GM21619 (cell line): ENCODE measurements at regions not wholly inside any gene's neighbourhood (a gene's known extent, or its start where the extent isn't known, plus 50 kb on each side); places are given as distances from the start of the nearest gene placed in this dataset.

Experiments used
- ATAC-seq: cut with Tn5 transposase; IDR thresholded peaks from one replicate; pipeline ENCODE4 v1.9.1; 2021; ENCODE audit not compliant: unreplicated experiment

DNA sequence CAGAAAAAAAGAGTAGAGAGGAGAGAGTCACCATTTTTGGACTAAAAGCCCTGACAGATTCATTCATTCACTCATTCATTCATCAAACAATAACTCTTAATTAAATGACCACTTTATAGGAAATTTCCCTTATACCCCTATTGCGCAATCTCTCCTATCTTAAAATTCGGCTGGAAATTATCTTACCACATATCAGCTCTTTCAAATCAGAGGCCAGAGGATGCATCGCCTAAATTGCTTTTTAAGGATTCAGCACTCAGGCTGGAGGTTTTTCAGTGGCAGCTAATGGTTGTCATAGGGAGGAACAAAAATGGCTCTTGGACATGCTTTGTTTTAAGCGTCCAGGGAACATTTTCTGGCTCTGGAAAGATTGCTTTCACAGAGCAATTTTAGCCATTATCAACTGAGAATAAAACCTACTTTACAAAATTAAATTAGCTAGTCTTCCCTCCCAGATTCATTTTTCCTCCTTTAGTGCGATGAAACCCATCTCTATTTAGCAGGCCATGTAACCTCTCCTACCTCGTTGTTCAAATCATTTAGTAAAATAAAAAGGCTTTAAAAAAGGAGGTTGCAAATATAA, 115.2 kb downstream of the OLFM4 start:
- ATAC-seq: no peak

DNA sequence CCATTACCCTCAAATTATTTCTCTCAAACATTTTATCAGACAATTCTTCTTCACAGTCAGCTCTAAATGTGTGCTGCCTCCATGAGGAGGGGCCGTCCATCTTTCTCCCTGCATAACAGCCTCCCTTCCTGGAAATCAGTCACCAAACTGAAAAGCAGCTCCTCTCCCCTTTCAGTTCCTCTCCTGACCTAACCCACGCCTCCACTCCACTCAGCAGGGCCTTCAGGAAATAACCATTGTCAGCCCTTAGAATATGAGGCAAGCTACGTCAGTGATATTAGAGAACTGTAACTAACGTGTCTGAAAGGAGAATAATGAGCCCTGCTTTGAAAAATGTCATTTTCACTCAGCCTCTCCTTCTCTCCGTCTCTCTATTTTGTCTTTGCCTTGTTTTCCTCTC, 116.2 kb downstream of the OLFM4 start:
- no peak for ATAC-seq

DNA sequence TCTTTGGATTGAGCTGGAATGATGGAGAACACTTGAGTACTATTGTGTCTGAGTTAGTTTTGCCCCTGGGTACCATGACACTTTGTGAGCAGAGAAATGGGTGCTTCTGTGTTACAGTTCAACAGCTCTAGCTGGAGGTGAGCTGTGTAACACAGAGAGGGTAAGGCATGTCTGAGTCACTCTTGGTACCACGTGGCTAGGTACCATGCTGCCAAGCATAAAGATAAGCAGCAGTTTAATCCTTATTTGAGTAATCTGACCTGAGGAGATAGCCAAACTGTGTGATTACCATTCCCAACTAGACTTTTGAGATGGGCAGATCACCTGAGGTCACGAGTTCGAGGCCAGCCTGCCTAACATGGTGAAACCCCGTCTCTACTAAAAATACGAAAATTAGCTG, 122.0 kb downstream of the OLFM4 start:
- ATAC-seq: no peak

DNA sequence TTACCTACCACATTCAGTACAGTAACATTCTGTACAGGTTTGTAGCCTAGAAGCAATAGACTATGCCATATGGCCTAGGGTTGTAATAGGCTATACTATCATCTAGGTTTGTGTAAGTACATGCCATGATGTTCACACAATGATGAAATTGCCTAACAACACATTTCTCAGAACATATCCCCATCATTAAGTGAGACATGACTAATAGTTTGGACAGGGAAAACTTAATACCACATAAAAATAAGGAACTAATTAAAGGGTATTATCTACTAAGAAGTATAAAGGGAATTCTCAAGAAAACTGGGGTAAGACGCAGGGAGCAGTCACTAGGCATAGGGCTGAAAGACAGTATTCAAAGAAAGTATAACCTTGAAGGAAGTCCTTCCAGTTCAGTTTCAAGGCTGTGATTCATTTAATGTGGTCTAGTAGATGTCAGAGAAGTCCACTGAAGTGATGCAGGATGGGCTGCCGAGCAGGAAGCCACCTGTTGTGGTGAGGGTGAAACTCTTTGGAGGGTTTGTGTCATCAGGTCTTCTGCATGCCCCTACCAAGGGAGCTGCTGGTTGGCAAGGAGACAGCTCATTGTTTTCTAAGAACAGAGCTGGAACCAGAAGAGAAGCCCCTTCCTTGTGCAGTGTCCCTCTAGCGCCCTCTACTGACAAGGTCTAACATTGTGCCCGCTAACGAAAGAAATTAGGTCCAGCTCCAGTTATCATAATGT, 122.9 kb downstream of the OLFM4 start:
- peak; percentile 99 for ATAC-seq

DNA sequence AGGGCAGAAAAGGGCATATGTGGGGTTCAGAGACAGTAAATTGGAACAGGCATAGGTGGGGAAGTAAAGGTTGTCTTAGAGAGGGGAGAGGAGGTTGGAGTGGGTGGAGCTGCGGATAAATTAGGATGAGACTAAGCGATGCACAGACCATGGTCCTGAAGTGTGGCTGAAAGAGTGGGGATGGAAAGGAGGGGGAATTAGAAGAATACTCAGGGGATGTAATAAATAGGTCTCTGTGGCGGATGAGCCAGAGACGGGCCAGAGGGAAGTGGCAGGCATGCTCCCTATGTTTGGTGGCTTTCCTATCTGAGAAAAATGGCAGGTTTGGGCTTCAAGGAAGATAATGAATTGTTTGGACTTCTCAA, 123.4 kb downstream of the OLFM4 start:
- no peak for ATAC-seq

DNA sequence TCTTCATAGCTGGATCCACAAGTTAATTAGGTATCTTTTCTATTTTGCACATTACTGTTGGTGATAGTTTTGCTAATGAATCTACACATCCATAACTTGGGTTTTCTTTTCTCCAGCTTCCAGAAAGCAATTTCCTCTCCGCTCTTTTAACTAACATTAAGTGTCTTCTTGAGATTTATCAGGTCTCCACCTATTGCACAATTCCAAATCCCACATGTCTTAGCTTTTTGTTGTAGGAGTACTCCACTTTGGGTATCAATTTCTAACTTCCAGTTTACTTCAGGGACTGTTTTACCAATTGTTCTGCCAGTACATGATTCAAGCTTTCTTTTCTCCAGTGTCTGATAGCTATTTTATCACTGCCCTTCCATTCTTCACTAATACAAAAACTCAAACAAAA, 129.6 kb downstream of the OLFM4 start:
- no peak for ATAC-seq

DNA sequence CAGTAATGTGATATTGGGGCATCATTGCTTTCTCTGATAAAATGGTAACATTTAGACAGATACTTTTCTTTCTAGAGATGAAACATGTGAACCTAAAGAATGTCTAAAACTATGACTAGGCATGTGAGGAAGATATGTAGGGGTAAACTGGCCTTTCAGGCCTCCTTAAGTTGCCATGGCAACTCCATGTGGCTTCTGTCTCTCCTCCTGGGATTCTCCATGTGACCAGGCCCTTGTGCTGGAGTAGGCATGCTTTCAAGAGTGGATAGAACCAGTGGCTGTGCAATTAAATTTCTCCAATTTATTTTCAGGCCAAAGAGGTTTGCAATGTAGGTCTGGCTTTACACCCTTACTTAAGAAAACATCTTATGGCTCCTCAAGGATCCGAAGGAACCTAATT, 130.8 kb downstream of the OLFM4 start:
- no peak for ATAC-seq

DNA sequence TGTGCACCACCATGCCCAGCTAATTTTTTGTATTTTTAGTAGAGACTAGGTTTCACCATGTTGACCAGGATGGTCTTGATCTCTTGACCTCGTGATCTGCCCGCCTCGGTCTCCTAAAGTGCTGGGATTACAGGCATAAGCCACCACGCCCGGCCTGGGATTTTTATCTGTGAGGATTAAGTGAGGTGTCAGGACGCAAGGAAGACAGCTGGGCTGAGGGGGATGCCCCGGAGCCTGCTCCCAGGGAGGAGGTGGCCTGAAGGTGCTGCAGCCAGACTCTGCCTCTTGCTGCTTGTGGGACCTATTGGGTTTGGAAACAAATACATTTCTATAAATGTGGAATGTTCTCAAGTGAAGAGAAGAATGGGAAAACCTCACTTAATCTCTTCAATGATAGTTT, 131.6 kb downstream of the OLFM4 start:
- ATAC-seq: no peak

DNA sequence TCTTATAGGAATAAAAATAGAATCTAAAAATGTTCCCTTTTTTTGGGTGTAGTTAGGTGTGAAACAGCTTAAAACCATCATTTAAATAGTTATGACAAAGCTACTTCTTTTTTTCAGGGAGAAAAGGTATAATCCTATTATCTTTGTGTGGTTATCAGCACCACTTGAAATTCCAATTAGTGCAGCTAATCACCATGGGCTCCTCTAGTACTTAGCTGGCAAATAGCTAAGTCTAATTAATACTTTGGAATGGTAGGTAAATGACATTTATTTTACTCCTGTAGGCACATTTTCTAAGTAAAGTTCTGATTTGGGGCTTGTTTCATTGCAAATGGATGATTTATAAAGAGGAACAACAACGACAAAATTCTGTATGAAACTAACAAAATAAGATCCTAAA, 132.6 kb downstream of the OLFM4 start:
- no peak for ATAC-seq

DNA sequence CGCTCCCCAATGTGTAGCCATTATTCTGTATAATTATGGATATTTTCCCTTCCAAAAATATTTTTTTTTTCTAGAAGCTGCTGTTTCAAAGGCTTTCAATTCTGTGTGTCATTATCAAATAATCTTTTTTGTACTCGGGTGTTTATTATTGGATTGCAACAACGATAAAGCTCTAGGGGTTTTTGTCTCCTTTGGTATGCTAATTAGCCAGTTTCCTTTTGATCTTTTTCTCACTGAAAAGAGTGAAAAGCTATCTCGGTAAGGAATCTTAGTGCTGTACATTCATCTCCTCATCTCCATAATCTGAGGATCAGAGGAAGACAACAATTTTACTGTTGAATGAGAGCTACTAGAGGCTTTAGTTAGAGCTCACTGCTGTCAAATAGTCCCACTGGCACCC, 136.6 kb downstream of the OLFM4 start:
- no peak for ATAC-seq

DNA sequence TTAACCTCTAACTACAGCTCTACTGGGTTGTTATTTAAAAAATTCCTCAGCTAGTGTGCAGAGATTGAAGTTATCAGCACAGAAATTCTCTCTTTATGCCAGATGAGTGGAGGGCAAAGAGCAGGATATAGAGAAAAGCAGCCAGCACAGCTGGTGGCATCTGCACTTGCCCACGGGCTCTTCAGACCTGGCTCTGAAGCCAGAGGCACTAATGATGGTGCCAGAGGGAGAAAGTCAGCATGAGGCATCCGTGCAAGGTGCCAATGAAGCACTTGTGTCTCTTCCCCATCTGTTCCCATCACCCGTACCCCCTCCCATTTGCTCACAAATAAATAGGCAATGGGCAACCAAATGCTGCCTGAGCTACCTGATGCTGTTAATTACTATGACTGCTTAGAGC, 138.9 kb downstream of the OLFM4 start:
- no peak for ATAC-seq

DNA sequence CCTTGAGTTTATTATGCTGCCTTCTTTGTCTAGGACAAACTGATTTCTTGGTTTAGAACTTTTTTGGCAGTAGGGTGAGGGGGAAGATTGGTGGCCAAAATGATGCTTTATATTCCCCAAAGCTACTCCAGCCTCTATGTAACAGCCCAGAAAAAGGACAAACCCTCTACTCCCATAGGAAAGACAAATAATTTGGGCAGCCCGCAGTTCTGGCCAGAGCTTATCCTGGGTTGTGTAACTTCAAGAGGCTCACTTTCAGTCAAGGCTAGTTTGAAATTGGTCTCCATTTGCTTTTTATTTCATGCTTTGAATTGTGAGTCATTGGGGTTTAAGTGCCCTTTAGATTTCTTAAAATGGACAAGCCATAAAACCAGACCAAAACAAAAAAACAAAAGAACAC, 142.3 kb downstream of the OLFM4 start:
- no peak for ATAC-seq

DNA sequence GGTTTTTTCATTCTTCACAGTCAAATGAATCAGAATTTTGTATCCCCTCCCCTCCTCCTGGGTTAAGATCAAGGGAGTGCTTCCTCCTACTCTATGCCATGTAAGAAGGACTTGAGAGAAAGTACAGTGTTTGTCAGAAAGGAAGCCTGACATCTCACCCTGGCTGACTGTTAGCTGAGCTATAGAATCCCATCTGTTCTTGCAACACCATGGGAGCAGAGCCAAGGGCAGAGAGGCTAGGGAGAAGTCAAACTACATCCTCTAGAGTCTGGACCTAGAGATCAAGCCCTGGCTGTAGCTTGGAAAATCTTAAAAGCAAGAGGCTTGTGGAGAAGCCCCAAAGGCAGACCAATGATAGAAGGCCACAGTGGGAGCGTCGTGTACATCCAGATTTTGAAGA, 145.9 kb downstream of the OLFM4 start:
- ATAC-seq: no peak

DNA sequence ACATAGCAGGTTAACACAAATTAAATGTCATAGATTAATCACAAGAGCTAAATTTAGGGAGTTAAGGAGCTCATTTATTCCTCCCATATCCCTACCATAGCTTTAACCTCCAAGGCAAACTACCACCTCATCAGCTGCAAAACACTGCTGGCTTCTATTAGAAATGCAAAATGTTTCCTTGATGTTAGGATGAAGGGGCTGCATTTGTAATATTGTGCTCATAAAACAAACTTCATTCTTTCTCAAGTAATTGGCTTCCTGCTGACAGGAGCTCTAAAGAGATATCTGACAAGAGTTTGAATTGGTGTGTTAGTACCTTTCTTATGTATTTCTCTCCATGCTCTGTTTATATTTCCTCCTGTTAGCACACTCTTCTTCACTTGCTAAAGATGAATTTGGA, 152.1 kb downstream of the OLFM4 start:
- no peak for ATAC-seq

DNA sequence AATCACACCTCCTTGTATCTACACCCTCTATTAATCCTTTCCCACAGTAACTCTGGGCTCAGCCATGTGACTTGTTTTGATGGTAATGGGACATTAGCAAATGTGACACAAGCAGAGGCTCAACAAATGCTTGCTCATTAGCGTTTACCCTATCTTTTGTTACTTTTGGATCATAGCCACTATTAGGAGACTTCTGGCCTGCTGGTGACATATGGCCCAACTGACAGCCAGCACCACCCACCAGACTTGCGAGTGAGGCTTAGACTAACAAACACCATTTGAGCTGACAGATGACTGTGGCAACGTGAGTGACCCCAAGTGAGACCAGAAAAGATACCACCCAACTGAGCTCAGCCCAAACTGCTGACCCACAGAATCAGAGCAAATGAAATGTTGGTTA, 154.1 kb downstream of the OLFM4 start:
- ATAC-seq: no peak

DNA sequence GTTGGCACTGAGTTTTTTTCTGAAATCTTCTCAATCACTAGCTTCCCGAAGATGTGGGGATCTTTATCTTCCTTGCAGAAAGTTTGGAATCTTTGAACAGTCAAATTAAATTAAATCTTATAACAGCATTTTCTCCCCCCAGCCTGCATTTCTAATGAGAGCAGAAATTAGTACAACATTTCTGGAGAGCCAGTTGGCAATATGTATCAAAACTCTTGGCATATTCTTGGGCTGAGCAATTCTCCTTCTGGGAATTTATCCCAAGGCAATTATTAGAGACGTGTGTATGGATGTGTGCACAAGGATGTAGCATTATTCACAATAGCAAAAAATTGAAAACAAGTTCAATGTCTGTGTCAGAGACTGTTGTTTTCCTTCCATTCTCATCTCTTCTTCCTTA, 159.5 kb downstream of the OLFM4 start:
- ATAC-seq: no peak

DNA sequence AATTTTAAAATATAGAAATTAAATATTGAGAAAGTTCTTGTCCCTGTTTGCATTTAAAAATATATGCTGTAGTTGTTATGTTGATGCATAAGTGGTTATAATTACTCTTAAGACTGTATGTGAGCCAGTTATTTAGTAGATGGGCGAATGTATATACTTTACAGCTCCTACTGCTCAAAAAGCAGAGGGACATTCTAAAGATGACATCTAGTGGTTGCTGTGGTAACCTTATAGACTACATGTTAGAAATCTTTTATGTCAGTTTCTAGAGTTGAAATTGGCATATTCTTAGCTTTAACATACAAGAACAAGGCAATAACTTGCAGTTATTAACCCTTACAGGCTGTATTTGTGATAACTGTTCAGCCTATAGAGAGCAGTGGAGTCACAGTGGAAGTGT, 160.5 kb downstream of the OLFM4 start:
- no peak for ATAC-seq

DNA sequence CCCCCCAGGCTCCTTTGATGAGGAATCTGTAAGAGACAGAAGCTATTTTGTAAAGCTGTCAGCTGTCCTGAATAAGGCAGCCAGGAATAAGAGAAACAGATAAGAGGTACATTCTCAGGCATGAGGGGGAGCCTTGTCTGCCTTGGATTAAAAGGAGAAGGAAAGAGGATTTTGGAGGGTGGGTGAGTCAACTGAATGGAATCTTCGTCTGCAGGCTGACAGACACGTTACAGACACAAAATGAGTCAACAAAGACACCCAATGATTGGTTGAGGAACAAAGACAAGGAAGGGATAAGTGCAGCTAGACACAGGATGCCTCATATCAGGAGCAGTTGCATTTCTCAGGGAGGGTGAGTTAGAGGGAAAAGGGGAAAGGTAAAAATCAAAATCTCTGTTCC, 162.5 kb downstream of the OLFM4 start:
- ATAC-seq: no peak

DNA sequence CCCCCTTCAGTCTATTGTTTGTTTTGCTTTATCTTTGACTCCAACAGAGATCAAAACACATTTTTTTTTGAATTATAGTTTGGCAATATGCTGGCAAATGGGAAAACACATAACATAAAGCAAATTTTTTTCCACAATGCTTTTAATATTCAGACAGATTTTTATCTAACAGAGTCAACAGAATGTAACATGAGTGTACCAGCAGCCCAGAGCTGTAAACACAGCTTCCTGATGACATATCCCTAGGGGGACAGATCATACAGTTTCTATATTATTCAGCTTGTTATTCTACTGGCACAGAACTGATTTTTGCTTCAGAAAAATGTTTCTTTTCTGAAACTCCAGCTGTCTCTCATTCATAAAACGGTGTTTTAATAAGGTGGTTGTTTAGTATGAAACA, 168.8 kb downstream of the OLFM4 start:
- ATAC-seq: no peak

DNA sequence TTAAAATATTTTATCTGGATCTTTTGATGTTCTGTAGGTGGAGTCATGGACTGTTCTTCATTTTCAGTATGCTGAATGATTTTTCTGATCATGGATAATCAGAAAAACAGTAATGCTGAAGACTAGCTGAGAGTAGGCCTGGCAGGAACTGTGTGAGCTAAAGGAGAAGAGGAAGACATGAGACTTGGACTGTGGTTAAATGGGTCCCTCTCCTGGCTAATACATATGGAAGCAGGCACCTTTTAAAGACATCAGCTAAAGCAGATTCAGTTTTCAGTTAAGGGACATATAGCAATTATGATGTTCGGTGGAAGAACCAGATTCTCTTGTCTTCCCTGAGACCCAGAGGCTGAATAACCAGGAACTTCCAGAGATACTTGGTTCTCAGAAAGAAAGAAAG, 169.4 kb downstream of the OLFM4 start:
- ATAC-seq: no peak

DNA sequence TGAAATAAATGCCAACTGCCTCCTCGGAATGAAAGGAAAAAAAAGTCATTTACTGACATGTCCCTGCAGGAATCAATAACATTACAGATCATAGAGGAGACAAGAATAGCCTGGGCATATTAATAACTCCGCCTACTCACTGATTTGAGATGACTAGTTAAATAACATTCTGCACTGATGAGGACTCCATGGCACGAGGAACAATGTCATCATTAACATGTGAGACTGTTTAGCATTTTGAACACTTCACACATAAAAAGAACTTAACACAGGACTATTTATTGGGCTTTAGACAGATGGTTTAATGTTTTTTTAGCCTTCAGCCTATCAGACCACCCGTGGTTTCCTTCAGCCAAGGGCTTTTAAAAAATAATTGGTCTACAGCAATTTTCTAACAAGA, 170.1 kb downstream of the OLFM4 start:
- no peak for ATAC-seq

DNA sequence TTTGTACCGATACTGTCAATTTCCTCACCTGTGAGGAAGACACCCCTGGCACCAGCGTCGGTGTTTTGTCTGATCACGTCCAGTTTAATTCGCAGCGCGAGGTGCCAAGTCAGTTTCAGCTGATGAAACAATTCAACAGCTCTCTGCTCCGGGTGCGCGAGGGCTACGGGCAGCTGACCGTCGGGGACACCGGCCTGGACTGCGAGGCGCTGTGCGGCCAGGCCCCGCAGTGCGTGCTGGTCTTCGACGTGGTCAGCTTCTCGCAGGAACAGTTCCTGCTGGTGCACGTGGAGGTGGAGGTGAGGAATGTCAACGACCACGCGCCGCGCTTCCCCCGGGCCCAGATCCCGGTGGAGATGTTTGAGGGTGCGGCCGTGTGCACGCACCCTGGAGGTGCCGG, 171.5 kb downstream of the OLFM4 start:
- ATAC-seq: no peak
